ENCODE measurements at regions not wholly inside any gene's neighbourhood (a gene's known extent, or its start where the extent isn't known, plus 50 kb on each side); places are given as distances from the start of the nearest gene placed in this dataset.

- DNase-seq (ENCODE audit: low read depth) = no peak
Measured at GRCh38 chr5:74576941-74577456, 63.5 kb downstream of the ENC1 start.

DNA sequence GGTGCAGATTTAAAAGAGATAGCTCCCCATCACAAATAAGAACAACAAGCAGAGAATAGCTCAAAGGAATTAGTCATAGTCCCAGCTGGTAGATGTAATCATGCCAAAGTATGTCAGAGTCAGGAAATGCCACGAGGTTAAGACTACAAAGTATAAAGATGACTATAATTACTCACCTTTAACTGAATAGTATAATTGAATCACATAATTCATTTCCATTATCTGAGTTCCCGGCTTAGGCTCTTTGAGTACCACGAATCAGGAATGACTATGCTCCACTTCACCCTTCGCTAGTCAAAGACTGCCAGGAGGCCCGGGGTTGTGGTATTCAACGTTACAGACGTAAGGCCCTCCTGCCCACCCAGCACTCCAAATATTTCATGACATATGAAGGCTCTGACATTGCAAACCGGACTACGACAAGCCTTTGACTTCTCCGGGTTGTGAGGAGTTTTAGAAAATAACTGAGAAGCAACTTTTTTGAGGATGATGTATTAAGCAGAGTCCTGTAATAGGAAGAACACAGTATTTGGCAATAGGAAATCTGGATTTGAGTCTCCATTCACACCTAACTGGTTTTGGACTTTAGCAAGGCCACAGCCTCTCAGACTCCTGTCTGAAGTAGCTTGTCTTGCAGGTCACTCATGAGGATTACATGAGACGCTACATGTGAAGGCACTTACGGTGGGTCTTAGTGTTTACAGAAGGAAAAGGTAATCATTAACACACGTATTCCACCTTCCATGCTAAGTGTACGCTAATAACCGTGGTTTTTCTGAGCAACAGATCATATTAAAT is 64.6 kb downstream of the ENC1 start:
- DNase-seq (ENCODE audit: low read depth) = no peak

DNA sequence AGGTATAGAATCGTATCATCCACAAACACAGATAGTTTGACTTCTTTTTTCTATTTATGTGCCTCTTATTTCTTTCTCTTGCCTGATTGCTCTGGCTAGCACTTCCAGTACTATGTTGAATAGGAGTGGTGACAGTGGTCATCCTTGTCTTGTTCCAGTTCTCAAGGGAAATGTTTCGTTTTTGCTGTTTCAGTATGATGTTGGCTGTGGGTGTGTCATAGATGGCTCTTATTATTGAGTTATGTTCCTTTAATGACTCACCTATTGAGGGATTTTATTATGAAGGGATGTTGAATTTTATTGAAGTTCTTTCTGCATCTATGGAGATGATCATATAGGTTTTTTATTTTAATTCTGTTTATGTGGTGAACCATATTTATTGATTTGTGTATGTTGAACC is 70.3 kb downstream of the ENC1 start:
- DNase-seq (ENCODE audit: low read depth) = no peak

DNA sequence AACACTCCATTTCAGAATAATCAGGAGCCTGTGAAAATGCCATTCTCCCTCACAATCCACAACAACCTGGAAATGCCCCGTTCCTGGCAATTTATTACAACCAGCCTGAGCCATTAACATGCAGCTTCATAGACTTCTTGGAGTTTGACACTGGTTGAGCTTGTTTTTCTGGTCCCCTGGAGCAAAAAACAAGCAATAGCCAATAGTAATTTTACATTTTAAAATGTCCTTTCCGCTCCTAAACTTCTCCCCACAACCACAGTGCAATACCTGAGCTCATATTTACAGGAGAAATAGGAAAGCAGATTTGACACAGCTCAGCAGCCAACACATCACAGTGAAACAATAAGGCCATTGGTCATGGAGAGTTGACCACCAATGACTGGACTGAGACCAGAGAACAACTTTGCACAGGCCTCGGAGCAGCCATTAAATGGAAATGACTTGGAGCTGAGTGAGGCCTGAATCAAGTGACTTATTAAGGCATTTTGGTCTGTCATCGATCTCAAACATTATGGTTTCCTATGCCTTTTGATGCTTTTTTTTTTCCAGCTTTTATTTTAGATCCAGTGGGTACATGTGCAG is 73.0 kb downstream of the ENC1 start:
- DNase-seq (ENCODE audit: low read depth) = no peak

- DNase-seq (ENCODE audit: low read depth) = no peak
Measured at GRCh38 chr5:74562122-74562521, 78.4 kb downstream of the ENC1 start.

- DNase-seq (ENCODE audit: low read depth) = no peak
Measured at GRCh38 chr5:74560245-74560644, 80.3 kb downstream of the ENC1 start.

DNA sequence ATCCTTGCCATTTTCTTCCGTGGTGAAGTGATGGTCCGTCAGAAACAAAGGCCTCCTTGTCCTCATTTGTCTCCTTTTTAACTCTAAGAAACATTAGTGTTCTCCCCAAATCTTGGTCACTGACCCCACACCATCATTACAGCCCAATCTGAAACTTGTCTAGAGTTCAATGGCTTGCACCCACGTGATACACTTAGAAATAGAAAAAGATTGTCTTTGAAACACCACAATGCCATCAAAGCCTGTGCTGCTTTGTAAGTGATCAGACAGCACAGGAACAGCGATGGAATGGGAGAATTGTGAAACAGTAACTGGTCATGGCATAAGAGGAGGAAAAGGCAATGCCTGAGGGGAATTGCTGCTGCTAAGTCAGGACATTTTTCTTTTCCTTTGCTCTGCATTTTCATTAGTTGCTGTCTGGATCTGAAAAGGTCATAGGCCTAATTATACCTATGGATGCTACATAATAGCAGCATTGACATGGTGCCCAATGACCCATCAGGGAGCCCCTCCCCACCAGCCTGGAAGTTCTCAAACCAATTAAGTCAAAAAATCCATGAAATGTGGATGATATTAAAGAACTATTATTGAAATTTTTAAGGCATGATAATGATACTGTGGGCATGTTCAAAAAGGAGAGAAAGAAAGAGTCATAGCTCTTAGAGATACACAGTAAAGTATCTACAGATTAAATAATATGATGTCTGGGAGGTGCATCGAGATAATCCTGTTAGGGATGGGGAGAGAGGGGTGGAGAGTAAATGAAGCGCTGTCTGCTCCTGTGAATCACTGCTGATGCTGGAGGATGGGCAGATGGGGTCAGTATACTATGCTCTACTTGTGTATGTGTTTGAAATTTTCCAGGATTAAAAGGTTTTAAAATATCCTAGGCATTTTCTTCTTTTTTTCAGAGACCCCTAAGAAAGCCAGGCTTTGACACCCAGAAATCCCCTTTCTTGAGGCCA is 83.6 kb downstream of the ENC1 start:
- no peak for DNase-seq (ENCODE audit: low read depth)

DNA sequence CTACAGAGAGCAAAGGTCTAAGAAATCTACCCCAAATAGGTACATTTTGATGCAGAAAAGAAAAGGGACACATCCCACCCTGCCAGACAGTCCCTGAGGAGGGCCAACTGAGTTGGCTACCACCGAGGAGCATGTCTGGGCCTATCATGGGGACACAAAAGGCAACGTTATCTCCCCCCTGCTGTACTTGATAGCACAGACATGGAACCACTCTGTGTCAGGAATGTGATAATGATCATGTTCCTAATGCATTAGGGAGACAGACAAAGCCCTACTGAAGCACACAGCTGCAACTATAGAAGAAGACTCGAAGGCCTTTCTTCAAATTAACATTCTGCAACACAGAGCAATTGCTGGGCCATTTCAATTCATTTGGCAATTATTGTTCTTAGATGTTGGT is 84.5 kb downstream of the ENC1 start:
- no peak for DNase-seq (ENCODE audit: low read depth)

DNA sequence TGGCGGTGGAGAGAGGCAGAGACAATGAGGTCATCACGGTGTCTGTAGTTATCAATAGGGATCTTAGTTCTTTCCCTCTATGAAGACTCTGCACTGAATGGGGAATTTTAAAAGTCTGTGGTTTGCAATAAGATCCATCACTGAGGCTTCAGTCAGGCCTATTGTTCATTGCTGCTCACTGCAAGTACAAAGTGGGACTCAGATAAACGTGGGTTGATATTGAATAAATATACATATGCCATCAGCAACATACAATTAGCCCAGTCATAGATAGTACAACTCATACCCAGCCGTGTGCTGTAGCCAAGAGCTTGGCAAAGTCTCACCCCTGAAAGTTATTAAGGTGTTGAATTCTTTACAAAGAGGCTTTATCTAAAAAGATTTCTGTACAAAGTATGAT is 88.4 kb downstream of the ENC1 start:
- no peak for DNase-seq (ENCODE audit: low read depth)

GRCh38 chr5:74550927-74551326 is 89.6 kb downstream of the ENC1 start:
- no peak for DNase-seq (ENCODE audit: low read depth)

- DNase-seq (ENCODE audit: low read depth) = no peak
Measured at GRCh38 chr5:74549384-74549783, 91.1 kb downstream of the ENC1 start.

GRCh38 chr5:74546796-74547195 is 93.7 kb downstream of the ENC1 start:
- no peak for DNase-seq (ENCODE audit: low read depth)

- no peak for DNase-seq (ENCODE audit: low read depth)
Measured at GRCh38 chr5:74544811-74545210, 95.7 kb downstream of the ENC1 start.

GRCh38 chr5:74543162-74543995 is 97.1 kb downstream of the ENC1 start:
- no peak for DNase-seq (ENCODE audit: low read depth)

- DNase-seq (ENCODE audit: low read depth) = no peak
Measured at GRCh38 chr5:74542482-74542881, 98.0 kb downstream of the ENC1 start.

DNA sequence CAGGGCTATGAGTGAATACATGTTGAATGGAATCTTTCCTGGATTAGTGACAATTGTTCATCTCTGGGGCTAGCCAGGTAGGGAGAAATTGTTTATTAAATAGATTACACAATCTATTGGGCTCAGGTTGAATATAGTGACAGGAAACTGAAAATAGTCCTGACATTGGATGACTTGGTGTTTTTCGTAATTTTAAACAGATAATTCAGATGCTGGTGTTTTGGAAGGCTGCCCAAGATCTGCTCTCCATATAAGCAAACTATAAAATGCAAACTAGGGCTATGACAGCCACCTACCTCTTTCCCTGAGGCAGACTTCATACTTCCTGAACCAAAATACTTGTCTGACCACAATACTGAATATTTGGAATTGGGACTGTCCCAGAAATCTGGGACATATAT is 99.1 kb downstream of the ENC1 start:
- DNase-seq (ENCODE audit: low read depth) = no peak

- DNase-seq (ENCODE audit: low read depth) = no peak
Measured at GRCh38 chr5:74540622-74541021, 99.9 kb downstream of the ENC1 start.

- no peak for DNase-seq (ENCODE audit: low read depth)
Measured at GRCh38 chr5:74539986-74540385, 100.5 kb downstream of the ENC1 start.

DNA sequence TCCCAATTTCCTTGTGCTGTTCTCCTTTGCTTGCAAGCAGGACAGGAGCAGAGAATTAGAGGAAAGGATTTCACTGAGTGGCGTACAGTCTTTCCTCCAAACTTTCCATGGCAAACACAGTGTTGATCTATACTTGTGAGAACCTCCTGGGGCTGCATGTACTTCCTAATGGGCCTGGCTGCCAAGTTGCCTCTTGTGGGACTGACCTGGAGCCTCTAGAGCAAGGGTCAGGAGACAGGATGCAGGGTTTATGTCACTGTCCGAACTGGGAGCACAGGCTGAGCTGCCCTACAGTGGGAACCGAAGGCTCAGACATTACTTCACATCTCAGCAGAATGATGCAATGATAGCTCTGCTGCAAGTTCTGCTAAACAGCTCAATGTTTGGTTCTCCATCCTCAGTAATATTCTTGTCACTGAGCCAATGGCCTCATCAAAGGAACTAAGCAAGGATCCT is 102.3 kb downstream of the ENC1 start:
- no peak for DNase-seq (ENCODE audit: low read depth)

DNA sequence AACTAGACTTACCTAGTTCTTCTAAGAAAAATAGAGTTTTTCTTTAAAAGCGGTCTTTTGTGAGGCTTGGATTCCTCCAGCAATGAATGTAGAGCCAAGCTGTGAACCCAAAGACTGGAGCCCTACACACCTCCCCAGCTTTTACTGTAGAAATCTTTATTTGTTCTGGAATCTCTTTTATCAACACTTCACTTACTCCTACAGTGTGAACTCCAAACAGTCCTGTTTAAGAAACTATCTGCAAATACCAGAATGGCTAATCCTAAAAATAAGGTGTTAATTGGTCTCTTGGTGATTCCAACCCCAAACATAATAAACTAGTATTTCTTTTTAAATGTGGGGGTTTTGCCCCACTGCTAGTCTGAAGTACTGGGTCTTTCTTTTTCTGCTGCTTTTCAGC is 103.9 kb downstream of the ENC1 start:
- no peak for DNase-seq (ENCODE audit: low read depth)

GRCh38 chr5:74535926-74536325 is 104.6 kb downstream of the ENC1 start:
- no peak for DNase-seq (ENCODE audit: low read depth)

All from stimulated activated CD8-positive, alpha-beta memory T cell treated with anti-CD3 and anti-CD28 coated beads, Interleukin-4, amount 100 ng/mL, for 24 hours (primary cell).